ENCODE measurements at regions not wholly inside any gene's neighbourhood (a gene's known extent, or its start where the extent isn't known, plus 50 kb on each side); places are given as distances from the start of the nearest gene placed in this dataset.

DNA sequence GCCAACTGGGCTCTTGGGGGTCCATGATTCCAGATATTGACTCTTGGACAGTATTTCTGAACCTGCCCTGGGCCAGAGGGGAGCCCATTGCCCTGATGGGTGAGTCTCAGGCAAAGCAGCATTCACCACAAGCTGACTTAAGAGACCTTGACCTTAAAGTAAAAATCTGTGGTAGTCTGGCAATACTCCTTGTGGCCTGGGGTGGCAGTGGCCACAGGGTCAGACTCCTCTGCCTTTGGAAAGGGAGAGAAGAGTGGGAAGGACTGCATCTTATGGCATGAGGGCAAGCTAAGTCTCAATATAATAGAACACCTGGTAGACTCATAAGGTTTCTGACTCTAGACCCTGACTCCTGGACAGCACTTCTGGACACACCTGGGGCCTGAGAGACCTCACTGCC, 340.3 kb upstream of the MAD2L1 start:
- TF ChIP-seq, protein P1, sequence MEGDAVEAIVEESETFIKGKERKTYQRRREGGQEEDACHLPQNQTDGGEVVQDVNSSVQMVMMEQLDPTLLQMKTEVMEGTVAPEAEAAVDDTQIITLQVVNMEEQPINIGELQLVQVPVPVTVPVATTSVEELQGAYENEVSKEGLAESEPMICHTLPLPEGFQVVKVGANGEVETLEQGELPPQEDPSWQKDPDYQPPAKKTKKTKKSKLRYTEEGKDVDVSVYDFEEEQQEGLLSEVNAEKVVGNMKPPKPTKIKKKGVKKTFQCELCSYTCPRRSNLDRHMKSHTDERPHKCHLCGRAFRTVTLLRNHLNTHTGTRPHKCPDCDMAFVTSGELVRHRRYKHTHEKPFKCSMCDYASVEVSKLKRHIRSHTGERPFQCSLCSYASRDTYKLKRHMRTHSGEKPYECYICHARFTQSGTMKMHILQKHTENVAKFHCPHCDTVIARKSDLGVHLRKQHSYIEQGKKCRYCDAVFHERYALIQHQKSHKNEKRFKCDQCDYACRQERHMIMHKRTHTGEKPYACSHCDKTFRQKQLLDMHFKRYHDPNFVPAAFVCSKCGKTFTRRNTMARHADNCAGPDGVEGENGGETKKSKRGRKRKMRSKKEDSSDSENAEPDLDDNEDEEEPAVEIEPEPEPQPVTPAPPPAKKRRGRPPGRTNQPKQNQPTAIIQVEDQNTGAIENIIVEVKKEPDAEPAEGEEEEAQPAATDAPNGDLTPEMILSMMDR (conservative IDR thresholded peaks at IDR 0.05; ENCODE audit: low read depth, low read length) = no peak
- no peak for TF ChIP-seq EZH2 (IDR thresholded peaks at IDR 0.05; ENCODE audit: borderline replicate concordance, low read depth, low read length, poor library complexity, severe bottlenecking)
